ENCODE measurements at regions not wholly inside any gene's neighbourhood (a gene's known extent, or its start where the extent isn't known, plus 50 kb on each side); places are given as distances from the start of the nearest gene placed in this dataset.

DNA sequence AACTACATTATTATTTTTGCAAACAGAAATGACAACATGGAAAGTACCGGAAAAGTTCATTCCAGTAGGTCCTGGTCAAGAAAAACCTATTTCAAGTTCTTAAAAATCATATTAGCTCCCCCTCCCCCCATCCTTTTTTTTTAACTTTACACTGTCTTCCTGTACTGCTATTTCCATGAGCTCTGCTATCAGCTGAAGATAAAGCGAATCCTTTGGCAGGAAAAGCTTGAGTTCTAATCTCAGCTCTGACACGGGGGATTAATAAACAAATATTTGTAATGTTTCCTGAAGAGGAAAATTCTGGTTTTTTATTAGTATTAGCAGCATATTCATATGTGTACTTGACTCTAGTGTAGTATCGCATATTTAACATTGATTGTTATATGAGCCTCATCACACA is 190.7 kb upstream of the ESRRG start:
- TF ChIP-seq POLR2AphosphoS5 (IDR thresholded peaks at IDR 0.05; ENCODE audit: low read depth, low read length), result no peak
- TF ChIP-seq POLR2A (IDR thresholded peaks at IDR 0.05; ENCODE audit: low read depth, low read length), result no peak
- TF ChIP-seq TAF1 (IDR thresholded peaks at IDR 0.05; ENCODE audit: low read depth, low read length), result no peak

Measured in GM12891 (cell line).